ENCODE measurements at regions not wholly inside any gene's neighbourhood (a gene's known extent, or its start where the extent isn't known, plus 50 kb on each side); places are given as distances from the start of the nearest gene placed in this dataset.
"Not testable (repeated sequence)": the region's sequence is repeated elsewhere in the genome, so short reads cannot be mapped to it uniquely, and the experiment has no call there.

DNA sequence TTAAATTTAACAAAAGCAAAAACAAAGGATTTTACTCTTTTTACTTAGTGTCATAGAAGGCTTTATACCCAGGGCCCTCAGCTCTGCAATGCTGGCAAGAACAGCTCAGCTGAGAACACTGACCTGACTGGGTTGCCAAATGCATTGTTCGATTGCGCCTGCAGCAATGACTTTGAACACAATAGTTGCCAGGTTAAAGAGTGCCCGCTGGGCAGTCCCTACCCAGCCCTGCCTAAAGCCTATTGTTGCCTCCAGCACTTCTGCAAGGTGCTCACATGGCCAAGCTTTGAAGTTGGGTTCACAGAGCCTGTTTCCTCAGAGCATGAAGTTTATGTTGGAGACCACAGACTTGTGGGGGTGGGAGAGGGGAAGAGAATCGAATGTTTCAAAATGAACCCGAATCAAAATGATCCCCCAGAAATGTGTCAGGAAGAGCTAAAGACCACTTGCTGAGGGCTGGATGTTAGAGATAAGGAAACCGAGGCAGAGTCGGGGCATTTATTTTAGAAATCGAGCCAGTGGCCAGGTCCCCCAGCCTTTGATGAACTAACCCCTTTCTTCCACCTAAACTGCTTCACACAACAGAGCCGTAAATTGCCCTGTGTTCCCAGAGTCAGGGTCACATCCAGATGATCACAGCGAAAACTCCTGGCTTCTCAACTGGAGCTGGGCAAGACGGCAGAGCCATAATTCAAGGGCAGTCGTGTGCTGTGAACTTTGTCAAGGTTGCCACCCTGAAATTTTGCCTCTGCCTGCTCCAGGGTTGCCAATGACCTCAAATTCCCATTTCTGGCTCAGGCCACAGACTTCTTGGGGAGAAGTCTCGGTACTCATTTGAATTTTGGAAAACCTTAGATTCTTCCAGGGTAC is 55.0 kb downstream of the FOXA2 start:
- peaks cover 11% of the 10 kb centered on the region for H3K27me3 ChIP-seq (ENCODE audit: control insufficient read depth, insufficient read depth, low read length)
- WGBS (ENCODE audit: insufficient coverage): 45% methylated on average over 10 of the region's 13 CpGs
- H3K36me3 ChIP-seq (ENCODE audit: control insufficient read depth, insufficient read depth, low read length): no peaks in the 10 kb centered on the region
- DNase-seq: no peak
- no peak overlapping the region for H3K27ac ChIP-seq (ENCODE audit: low read length)
- no peaks in the 10 kb centered on the region for H3K4me1 ChIP-seq (ENCODE audit: control insufficient read depth, insufficient read depth, low read length)
- H3K4me3 ChIP-seq (ENCODE audit: low read length): no peak overlapping the region
- no peaks in the 10 kb centered on the region for H3K9me3 ChIP-seq (replicated peaks; ENCODE audit: control insufficient read depth, low read depth, low read length)

DNA sequence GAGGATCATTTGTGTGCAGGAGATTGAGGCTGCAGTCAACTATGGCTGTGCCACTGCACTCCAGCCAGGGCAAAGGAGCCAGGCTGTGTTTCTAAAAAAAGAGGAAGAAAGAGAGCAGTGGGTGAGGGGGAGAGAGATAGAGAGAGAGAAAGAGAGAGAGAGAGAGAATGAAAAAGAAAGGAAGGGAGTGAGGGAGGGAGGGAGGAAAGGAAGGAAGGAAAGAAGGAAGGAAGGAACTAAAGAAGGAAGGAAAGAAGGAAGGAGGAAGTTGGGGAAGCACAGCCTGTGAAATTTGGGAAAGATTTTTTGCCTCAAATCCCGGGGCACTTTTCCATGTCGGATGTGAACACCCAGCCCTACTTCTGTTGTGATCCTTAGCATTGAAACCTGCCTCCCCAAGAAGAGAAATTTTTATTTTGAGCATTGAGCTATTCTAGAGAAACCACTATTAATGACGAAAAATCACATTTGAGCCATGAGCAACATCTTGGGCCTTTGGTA is 57.8 kb downstream of the FOXA2 start:
- Histone ChIP-seq H3K27ac (ENCODE audit: low read length) (no peak overlapping the region), H3K27me3 (ENCODE audit: control insufficient read depth, insufficient read depth, low read length) (peaks cover 11% of the 10 kb centered on the region), H3K4me1 (ENCODE audit: control insufficient read depth, insufficient read depth, low read length) (no peaks in the 10 kb centered on the region), H3K36me3 (ENCODE audit: control insufficient read depth, insufficient read depth, low read length) (no peaks in the 10 kb centered on the region), H3K9me3 (replicated peaks; ENCODE audit: control insufficient read depth, low read depth, low read length) (no peaks in the 10 kb centered on the region), H3K4me3 (ENCODE audit: low read length) (no peak overlapping the region)
- no peak for DNase-seq
- no CpG with 5 or more reads among the region's 3 CpGs for WGBS (ENCODE audit: insufficient coverage)

DNA sequence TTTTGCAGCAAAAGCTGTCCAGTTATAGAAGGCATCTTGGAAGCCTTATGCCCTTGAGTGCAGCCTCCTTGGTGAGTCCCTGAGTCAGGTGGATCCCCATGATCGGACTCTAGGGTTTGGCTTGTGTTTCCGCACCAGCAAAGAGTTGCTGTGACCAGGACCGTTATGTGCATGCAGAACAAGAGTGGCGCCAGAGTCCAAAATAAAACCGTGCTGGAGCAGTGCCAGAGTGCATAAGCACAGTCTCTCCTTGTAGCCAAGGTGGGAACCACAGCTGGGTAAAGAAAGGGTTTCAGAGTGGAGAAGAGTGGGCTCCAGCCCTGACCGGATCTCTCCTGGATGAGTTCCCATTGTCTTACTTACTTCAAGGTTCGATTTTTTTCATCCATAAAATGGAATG is 58.6 kb downstream of the FOXA2 start:
- Histone ChIP-seq H3K4me1 (ENCODE audit: control insufficient read depth, insufficient read depth, low read length) (no peaks in the 10 kb centered on the region), H3K36me3 (ENCODE audit: control insufficient read depth, insufficient read depth, low read length) (no peaks in the 10 kb centered on the region), H3K4me3 (ENCODE audit: low read length) (no peak overlapping the region), H3K27me3 (ENCODE audit: control insufficient read depth, insufficient read depth, low read length) (peaks cover 7% of the 10 kb centered on the region), H3K27ac (ENCODE audit: low read length) (no peak overlapping the region), H3K9me3 (replicated peaks; ENCODE audit: control insufficient read depth, low read depth, low read length) (no peaks in the 10 kb centered on the region)
- 74% methylated on average over 5 of the region's 7 CpGs for whole genome bisulfite sequencing (ENCODE audit: insufficient coverage)
- DNase-seq: no peak

DNA sequence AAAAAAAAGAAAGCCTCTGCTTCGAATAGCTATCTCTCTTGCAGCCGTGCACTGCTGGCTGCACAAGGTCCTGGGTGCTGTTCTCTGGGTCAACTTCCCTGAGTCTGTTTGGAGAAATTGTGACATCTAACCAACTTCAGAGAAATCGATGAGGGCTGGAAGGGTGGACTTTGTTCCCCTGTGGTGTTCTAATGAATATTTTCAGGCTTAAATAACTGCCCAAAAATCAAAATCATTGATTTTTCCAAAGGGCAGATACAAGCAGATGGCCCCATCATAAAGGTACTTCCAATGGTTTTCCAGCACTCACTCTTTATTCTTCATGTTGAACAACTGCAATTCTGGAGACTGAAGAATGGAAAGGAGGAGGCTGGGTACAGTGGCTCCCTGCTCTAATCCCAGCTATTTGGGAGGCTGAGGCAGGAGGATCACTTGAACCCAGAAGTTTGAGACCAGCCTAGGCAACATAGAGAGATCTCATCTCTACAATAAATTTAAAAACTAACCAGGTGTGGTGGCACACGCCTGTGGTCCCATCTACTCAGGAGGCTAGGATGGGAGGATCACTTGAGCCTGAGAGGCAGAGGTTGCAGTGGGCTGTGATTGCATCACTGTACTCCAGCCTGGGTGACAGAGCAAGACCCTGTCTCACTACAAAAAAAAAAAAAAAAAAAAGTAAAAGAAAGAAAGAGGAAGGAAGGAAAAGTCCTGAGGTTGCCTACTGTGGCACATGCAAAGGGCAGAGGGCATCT is 59.1 kb downstream of the FOXA2 start:
- no peaks in the 10 kb centered on the region for H3K36me3 ChIP-seq (ENCODE audit: control insufficient read depth, insufficient read depth, low read length)
- DNase-seq: no peak
- H3K27ac ChIP-seq (ENCODE audit: low read length): no peak overlapping the region
- WGBS (ENCODE audit: insufficient coverage): no CpG with 5 or more reads among the region's 4 CpGs
- H3K4me3 ChIP-seq (ENCODE audit: low read length): no peak overlapping the region
- H3K9me3 ChIP-seq (replicated peaks; ENCODE audit: control insufficient read depth, low read depth, low read length): no peaks in the 10 kb centered on the region
- H3K4me1 ChIP-seq (ENCODE audit: control insufficient read depth, insufficient read depth, low read length): no peaks in the 10 kb centered on the region
- peaks cover 7% of the 10 kb centered on the region for H3K27me3 ChIP-seq (ENCODE audit: control insufficient read depth, insufficient read depth, low read length)

DNA sequence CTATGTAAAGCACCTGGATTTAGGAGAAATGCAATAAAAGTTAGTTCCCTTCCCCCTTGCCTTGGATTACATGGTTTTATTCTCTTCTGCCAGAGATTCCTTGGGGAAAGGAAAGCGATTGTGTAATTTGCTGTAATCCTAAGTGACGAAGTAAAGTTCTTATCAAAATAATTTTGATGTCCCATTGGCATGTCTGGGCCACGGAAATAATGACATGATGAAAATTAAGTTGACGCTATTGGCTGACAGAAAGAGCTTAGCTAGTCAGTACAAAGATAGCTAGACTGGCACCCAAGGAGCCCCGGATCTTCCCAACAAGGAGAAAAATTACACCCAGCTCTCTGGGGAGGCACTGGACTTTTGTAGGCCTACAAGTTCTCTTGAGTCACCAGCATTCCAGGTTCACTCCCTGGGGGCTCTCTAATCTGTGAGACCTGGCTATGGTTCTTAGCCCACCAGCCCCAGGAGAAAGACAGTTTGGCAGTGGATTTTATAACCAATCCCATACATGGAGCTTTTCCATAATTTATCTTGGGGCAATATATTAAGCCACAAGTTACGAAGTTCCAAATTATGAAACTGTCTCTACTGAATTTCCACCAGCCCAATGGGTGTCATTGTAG is 59.9 kb downstream of the FOXA2 start:
- no peaks in the 10 kb centered on the region for H3K36me3 ChIP-seq (ENCODE audit: control insufficient read depth, insufficient read depth, low read length)
- H3K27ac ChIP-seq (ENCODE audit: low read length): no peak overlapping the region
- WGBS (ENCODE audit: insufficient coverage): 67% methylated on average over 2 of the region's 6 CpGs
- H3K9me3 ChIP-seq (replicated peaks; ENCODE audit: control insufficient read depth, low read depth, low read length): no peaks in the 10 kb centered on the region
- no peak overlapping the region for H3K4me3 ChIP-seq (ENCODE audit: low read length)
- DNase-seq: no peak
- no peaks in the 10 kb centered on the region for H3K4me1 ChIP-seq (ENCODE audit: control insufficient read depth, insufficient read depth, low read length)
- H3K27me3 ChIP-seq (ENCODE audit: control insufficient read depth, insufficient read depth, low read length): peaks cover 5% of the 10 kb centered on the region

DNA sequence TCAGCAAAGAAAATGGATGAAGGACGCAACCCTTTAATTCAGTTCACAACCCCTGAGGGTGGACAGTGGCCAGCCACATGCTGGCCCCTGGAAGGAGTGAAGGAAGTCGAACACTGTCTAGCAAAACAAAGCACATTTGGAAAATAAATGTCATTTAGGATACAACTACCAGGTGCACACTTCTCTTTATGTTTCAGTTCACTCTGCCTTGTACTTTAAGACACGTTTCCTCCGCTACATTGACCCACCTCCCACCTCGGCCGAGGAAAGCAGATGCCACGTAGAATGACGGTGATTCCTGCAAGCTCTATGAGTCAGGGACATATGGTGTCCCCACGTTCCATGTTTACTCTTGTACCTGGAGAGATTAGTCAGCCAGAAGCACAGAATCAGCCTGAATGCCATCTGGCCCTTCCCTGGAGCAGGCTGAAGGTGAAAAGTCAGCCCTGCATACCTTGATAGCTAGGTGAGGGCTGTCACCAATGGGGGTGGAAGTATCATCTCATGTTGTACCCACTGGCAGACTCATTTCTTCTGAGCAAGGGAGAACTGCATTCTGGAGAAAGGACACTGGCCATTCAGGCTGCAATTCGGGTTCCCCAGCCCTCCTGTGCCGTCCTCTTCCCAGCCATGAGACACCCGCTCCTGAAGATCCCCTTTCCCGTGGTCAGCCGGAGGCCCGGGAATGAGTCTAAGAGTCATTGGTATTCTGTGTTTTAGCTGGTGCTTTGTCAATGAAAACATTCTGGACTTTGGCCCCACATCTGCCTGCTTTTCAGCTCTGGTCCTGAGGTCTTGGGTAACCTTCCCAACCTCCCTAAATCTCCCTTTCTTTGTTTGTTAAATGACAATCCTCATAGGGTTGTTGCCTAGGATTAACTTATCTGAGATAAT is 60.6 kb downstream of the FOXA2 start:
- H3K27me3 ChIP-seq (ENCODE audit: control insufficient read depth, insufficient read depth, low read length): no peaks in the 10 kb centered on the region
- 75% methylated on average over 9 of the region's 15 CpGs for WGBS (ENCODE audit: insufficient coverage)

DNA sequence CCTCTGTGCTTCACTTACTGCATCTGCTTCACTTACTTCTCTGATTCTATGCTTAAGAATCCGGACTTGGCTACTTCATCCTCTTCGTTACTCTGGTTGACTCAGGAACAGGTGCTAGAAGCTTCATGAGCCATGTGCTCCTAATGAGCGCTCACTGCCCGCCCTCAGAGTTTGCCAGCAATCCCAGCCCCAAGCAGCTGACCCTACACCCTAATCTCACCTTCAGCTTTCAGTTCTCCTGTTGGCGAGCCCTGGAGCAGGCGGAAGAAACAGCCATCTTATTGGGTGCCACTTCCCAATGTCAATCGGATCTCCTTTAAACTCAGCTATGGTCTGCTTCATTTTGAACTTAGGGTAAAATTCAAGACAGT is 61.3 kb downstream of the FOXA2 start:
- Histone ChIP-seq H3K27me3 (ENCODE audit: control insufficient read depth, insufficient read depth, low read length) (no peaks in the 10 kb centered on the region), H3K27ac (ENCODE audit: low read length) (no peak overlapping the region), H3K4me1 (ENCODE audit: control insufficient read depth, insufficient read depth, low read length) (no peaks in the 10 kb centered on the region), H3K36me3 (ENCODE audit: control insufficient read depth, insufficient read depth, low read length) (no peaks in the 10 kb centered on the region), H3K4me3 (ENCODE audit: low read length) (no peak overlapping the region), H3K9me3 (replicated peaks; ENCODE audit: control insufficient read depth, low read depth, low read length) (no peaks in the 10 kb centered on the region)
- WGBS (ENCODE audit: insufficient coverage): 88% methylated on average over 7 of the region's 7 CpGs
- DNase-seq: no peak

More for the DNA sequence above, 60.6 kb downstream of the FOXA2 start:
- no peaks in the 10 kb centered on the region for H3K4me1 ChIP-seq (ENCODE audit: control insufficient read depth, insufficient read depth, low read length)
- no peaks in the 10 kb centered on the region for H3K9me3 ChIP-seq (replicated peaks; ENCODE audit: control insufficient read depth, low read depth, low read length)
- no peaks in the 10 kb centered on the region for H3K36me3 ChIP-seq (ENCODE audit: control insufficient read depth, insufficient read depth, low read length)
- H3K27ac ChIP-seq (ENCODE audit: low read length): no peak overlapping the region
- no peak for DNase-seq
- no peak overlapping the region for H3K4me3 ChIP-seq (ENCODE audit: low read length)

DNA sequence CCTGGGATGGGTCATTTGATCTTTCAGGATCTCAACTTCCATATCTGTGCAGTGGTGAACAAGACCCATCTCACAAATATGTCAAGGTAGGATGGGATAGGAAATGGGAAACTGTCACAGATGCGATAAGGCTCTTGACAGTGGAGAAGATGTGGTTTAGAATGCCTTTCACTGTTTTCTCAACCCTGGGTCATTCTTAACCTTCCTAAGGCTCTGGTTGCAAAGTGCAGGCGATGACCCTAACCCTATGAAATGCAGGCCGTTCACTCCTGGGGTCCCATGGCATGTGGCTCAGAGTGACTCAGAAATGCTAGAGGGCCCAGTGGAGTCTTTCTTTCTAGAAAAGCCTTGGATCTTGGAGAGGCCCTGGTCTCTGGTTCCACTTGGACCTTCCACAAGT is 61.7 kb downstream of the FOXA2 start:
- no peaks in the 10 kb centered on the region for H3K36me3 ChIP-seq (ENCODE audit: control insufficient read depth, insufficient read depth, low read length)
- H3K4me3 ChIP-seq (ENCODE audit: low read length): no peak overlapping the region
- no peaks in the 10 kb centered on the region for H3K27me3 ChIP-seq (ENCODE audit: control insufficient read depth, insufficient read depth, low read length)
- H3K27ac ChIP-seq (ENCODE audit: low read length): no peak overlapping the region
- H3K4me1 ChIP-seq (ENCODE audit: control insufficient read depth, insufficient read depth, low read length): no peaks in the 10 kb centered on the region
- 100% methylated on average over 2 of the region's 3 CpGs for WGBS (ENCODE audit: insufficient coverage)
- H3K9me3 ChIP-seq (replicated peaks; ENCODE audit: control insufficient read depth, low read depth, low read length): no peaks in the 10 kb centered on the region
- no peak for DNase-seq

DNA sequence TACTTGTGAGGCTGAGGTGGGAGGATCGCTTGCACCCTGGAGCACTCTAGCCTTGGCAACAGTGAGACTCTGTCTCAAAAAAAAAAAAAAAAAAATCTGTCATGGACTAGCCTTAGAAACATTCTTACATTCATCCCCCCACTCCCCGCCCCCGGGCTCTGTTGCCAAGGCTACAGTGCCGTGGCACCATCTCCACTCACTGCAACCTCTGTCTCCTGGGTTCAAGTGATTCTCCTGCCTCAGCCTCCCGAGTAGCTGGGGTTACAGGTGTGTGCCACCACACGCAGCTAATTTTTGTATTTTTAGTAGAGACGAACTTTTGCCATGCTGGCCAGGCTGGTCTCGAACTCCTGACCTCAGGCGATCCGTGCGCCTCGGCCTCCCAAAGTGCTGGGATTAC is 62.4 kb downstream of the FOXA2 start:
- 92% methylated on average over 9 of the region's 12 CpGs for WGBS (ENCODE audit: insufficient coverage)
- DNase-seq; H3K36me3 ChIP-seq (ENCODE audit: control insufficient read depth, insufficient read depth, low read length); H3K4me3 ChIP-seq (ENCODE audit: low read length); H3K9me3 ChIP-seq (replicated peaks; ENCODE audit: control insufficient read depth, low read depth, low read length); H3K27ac ChIP-seq (ENCODE audit: low read length); H3K27me3 ChIP-seq (ENCODE audit: control insufficient read depth, insufficient read depth, low read length); H3K4me1 ChIP-seq (ENCODE audit: control insufficient read depth, insufficient read depth, low read length): not testable (repeated sequence)

Data from muscle of leg (tissue), 3 donors.